Right atrium auricular region (tissue), 2 donors: ENCODE measurements at regions not wholly inside any gene's neighbourhood (a gene's known extent, or its start where the extent isn't known, plus 50 kb on each side); places are given as distances from the start of the nearest gene placed in this dataset.

ENCODE experiments used
- DNase-seq: peaks from one replicate; pipeline ENCODE4 v3.0.0-alpha.2; 2019; ENCODE audit warnings: low spot score
- H3K27ac ChIP-seq, 2 donors: fragments of 200-600 bp; sonication (generic); 1 replicate in 1 of 2; 2 replicates in 1 of 2; pipeline ENCODE4 v1.5.1; 2016 to 2019
- H3K27me3 ChIP-seq, 2 donors: fragments of 200-600 bp; sonication (generic); one replicate each; pipeline versions ENCODE4 v1.5.1 to v1.6.0; 2017 to 2019
- H3K36me3 ChIP-seq: fragments of 200-600 bp; sonication (generic); one replicate; pipeline ENCODE4 v1.5.1; 2016
- H3K4me1 ChIP-seq, 2 donors: fragments of 200-600 bp; sonication (generic); one replicate each; pipeline versions ENCODE4 v1.5.1 to v1.6.0; 2017 to 2019
- H3K4me3 ChIP-seq, 2 donors: fragments of 200-600 bp; sonication (generic); 1 replicate in 1 of 2; 2 replicates in 1 of 2; pipeline ENCODE4 v1.5.1; 2017 to 2019; ENCODE audit warnings: mild to moderate bottlenecking in 1 of 2, moderate library complexity in 1 of 2
- H3K9me3 ChIP-seq, 2 donors: fragments of 200-600 bp; sonication (generic); one replicate each; pipeline ENCODE4 v1.5.1; 2019
- CTCF ChIP-seq, 2 donors: fragments of 200-600 bp; sonication (generic); IDR thresholded peaks; one replicate each; pipeline ENCODE4 v1.5.1; 2019; ENCODE audit warnings: antibody characterized with exemption in 2 of 2

DNA sequence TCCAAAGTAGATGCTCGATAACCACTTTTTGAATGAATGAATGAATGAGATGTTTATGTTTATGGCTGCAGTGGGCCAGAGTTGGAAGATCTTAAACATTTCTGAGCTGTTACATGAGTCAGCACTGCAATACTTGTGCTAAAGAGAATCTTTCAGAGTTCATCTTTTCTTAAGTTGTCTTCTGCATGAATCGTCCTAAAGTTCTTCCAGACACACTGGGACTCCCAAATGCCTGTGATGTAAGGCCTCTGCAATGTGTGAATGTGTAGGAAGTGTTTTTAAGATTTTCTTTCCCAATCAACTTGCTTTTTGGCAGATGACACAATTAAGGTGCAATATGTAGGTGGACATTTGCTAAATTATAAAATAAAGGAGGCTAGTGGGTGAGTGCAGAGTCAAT, 50.3 kb upstream of the TRIM9 start:
- Histone ChIP-seq H3K27me3 (no peaks in the 10 kb centered on the region), H3K27ac (no peak overlapping the region)
- no peak for TF ChIP-seq CTCF (IDR thresholded peaks at IDR 0.05)

DNA sequence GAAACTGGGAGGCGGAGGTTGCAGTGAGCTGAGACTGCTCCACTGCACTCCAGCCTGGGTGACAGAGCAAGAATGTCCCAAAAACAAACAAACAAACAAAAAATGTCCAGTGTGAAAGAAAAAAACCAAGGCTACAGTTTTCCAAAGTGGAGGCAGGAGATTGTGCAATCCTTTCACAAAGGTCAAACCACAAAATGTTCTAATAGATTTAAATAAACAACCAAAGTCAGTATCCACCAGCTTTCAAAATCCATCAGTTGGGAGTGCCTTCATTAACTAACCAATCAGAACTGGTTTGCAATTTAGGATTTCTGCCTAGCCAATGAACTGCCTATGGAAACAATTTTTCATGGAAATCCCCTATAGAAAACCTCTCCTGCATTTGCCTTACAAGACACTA, 52.3 kb upstream of the TRIM9 start:
- no peaks in the 10 kb centered on the region for H3K36me3 ChIP-seq
- no peaks in the 10 kb centered on the region for H3K27me3 ChIP-seq
- no peak overlapping the region for H3K4me3 ChIP-seq
- no peak overlapping the region for H3K27ac ChIP-seq
- no peak for DNase-seq
- H3K9me3 ChIP-seq, result no peaks in the 10 kb centered on the region
- no peaks in the 10 kb centered on the region for H3K4me1 ChIP-seq
- no peak for TF ChIP-seq CTCF (IDR thresholded peaks at IDR 0.05)

More for the DNA sequence above, 50.3 kb upstream of the TRIM9 start:
- H3K9me3 ChIP-seq, result no peaks in the 10 kb centered on the region
- no peak overlapping the region for H3K4me3 ChIP-seq
- no peak for DNase-seq
- H3K4me1 ChIP-seq, result no peaks in the 10 kb centered on the region
- no peaks in the 10 kb centered on the region for H3K36me3 ChIP-seq

GRCh38 chr14:51155326-51155725, 60.4 kb upstream of the TRIM9 start:
- Histone ChIP-seq H3K4me1 (no peaks in the 10 kb centered on the region), H3K9me3 (no peaks in the 10 kb centered on the region), H3K27ac (no peak overlapping the region), H3K4me3 (no peak overlapping the region), H3K36me3 (no peaks in the 10 kb centered on the region), H3K27me3 (no peaks in the 10 kb centered on the region)
- DNase-seq, result no peak
- no peak for TF ChIP-seq CTCF (IDR thresholded peaks at IDR 0.05)

DNA sequence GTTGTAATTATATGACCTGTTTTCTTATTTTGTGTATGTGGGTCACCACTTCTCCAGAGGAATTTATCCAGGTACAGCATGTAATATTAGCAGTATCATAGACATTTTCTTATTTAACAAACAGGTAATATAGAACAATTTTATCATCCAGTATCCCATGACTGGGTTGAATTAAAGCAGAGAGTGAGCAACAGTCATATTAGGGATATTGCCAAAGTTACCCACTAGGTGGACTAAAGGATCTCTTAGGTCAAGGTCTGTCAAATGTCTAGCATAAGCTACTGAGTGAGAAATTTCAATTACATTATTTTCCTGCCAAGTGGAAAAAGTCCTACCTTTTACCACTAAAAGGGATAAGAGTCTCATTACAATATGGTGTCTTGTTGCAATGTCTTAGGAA, 62.1 kb upstream of the TRIM9 start:
- peak in 1 of 2 donors; percentile 38 for TF ChIP-seq CTCF (IDR thresholded peaks at IDR 0.05)
- no peak overlapping the region for H3K27ac ChIP-seq
- no peaks in the 10 kb centered on the region for H3K9me3 ChIP-seq
- no peak for DNase-seq
- no peak overlapping the region for H3K4me3 ChIP-seq
- no peaks in the 10 kb centered on the region for H3K27me3 ChIP-seq
- no peaks in the 10 kb centered on the region for H3K36me3 ChIP-seq
- no peaks in the 10 kb centered on the region for H3K4me1 ChIP-seq

- no peaks in the 10 kb centered on the region for H3K36me3 ChIP-seq
- H3K27me3 ChIP-seq, result no peaks in the 10 kb centered on the region
- no peaks in the 10 kb centered on the region for H3K9me3 ChIP-seq
- no peak overlapping the region for H3K4me3 ChIP-seq
- no peak for TF ChIP-seq CTCF (IDR thresholded peaks at IDR 0.05)
- H3K27ac ChIP-seq, result no peak overlapping the region
- no peaks in the 10 kb centered on the region for H3K4me1 ChIP-seq
- DNase-seq, result no peak
These were observed 66.0 kb upstream of the TRIM9 start for GRCh38 chr14:51160871-51161270.

- H3K27me3 ChIP-seq, result no peaks in the 10 kb centered on the region
These were observed 70.5 kb upstream of the TRIM9 start for GRCh38 chr14:51165415-51165814.

More at GRCh38 chr14:51165415-51165814, 70.5 kb upstream of the TRIM9 start:
- H3K9me3 ChIP-seq, result no peaks in the 10 kb centered on the region
- no peak overlapping the region for H3K4me3 ChIP-seq
- no peak for DNase-seq
- no peaks in the 10 kb centered on the region for H3K4me1 ChIP-seq
- H3K36me3 ChIP-seq, result no peaks in the 10 kb centered on the region
- no peak for TF ChIP-seq CTCF (IDR thresholded peaks at IDR 0.05)
- no peak overlapping the region for H3K27ac ChIP-seq
